Activated CD8-positive, alpha-beta T cell treated with anti-CD3 and anti-CD28 coated beads for 36 hours (primary cell): ENCODE measurements at regions not wholly inside any gene's neighbourhood (a gene's known extent, or its start where the extent isn't known, plus 50 kb on each side); places are given as distances from the start of the nearest gene placed in this dataset.
"Not testable (repeated sequence)": the region's sequence is repeated elsewhere in the genome, so short reads cannot be mapped to it uniquely, and the experiment has no call there.

Experiments
- ATAC-seq: fragments of 200-7000 bp; cut with Tn5 transposase; one replicate; pipeline ENCODE4 v1.10.0; 2021; ENCODE audit warnings: mild to moderate bottlenecking, moderate library complexity
- CTCF ChIA-PET: fragments of 350-600 bp; sonication (Branson Sonifier 250); formaldehyde crosslinking; loops from one replicate; lab custom pipeline; 2021; ENCODE audit warnings: antibody characterized with exemption; lab: Charles Lee
- POLR2A ChIA-PET: fragments of 350-600 bp; sonication (Branson Sonifier 250); formaldehyde crosslinking; loops from one replicate; lab custom pipeline; 2021; ENCODE audit warnings: antibody characterized with exemption; lab: Charles Lee
- DNase-seq: peaks from one replicate; pipeline ENCODE4 v3.0.0-alpha.2; 2020
- H3K27ac Mint-ChIP-seq: one replicate; pipeline ENCODE4 v1.8.0; 2021; ENCODE audit warnings: mild to moderate bottlenecking, mixed read lengths
- H3K27me3 Mint-ChIP-seq: one replicate; pipeline ENCODE4 v1.8.0; 2021; ENCODE audit warnings: mixed read lengths
- H3K36me3 Mint-ChIP-seq: one replicate; pipeline ENCODE4 v1.8.0; 2021; ENCODE audit warnings: low read depth, mixed read lengths
- H3K4me1 Mint-ChIP-seq: one replicate; pipeline ENCODE4 v1.8.0; 2021; ENCODE audit warnings: low read depth, mixed read lengths
- H3K4me3 Mint-ChIP-seq: one replicate; pipeline ENCODE4 v1.8.0; 2021; ENCODE audit warnings: mild to moderate bottlenecking, moderate library complexity, mixed read lengths
- H3K9me3 Mint-ChIP-seq: one replicate; pipeline ENCODE4 v1.8.0; 2021; ENCODE audit warnings: mixed read lengths
- CTCF ChIP-seq: fragments of 200-600 bp; IDR thresholded peaks from one replicate; pipeline ENCODE4 v1.8.0; 2022; ENCODE audit warnings: antibody characterized with exemption, mild to moderate bottlenecking
- intact Hi-C: fragments of 100-400 bp; cut with micrococcal nuclease; formaldehyde crosslinking; loops from one replicate; pipeline ENCODE4 v1.10.0; 2022

DNA sequence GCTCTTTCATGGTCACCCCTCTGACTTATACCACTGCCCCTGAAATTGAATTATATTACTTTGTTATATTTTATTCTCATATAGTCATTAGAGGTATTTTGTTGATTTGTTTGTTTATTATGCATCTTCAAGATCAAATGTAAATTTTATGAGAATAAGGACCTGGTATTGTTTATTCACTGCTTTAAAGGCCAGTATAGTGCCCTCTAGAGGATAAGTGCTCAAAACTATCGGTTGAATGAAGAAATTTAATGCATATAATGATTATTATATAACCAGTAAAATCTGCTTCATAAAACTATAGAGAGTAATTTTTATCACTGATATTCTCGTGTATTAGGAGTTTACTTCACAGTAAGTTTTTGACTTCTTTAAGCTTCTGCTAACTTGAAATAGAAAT is 1401.9 kb downstream of the SLITRK1 start:
- Mint-ChIP-seq H3K27ac (no peak overlapping the region), H3K27me3 (no peaks in the 10 kb centered on the region), H3K4me3 (no peak overlapping the region), H3K4me1 (no peaks in the 10 kb centered on the region), H3K36me3 (no peaks in the 10 kb centered on the region), H3K9me3 (peaks cover 8% of the 10 kb centered on the region)
- CTCF ChIA-PET: no interaction called here
- DNase-seq (no peak), ATAC-seq (no peak)
- intact Hi-C loops: no loop called here
- no peak for TF ChIP-seq CTCF
- POLR2A ChIA-PET: no interaction called here

DNA sequence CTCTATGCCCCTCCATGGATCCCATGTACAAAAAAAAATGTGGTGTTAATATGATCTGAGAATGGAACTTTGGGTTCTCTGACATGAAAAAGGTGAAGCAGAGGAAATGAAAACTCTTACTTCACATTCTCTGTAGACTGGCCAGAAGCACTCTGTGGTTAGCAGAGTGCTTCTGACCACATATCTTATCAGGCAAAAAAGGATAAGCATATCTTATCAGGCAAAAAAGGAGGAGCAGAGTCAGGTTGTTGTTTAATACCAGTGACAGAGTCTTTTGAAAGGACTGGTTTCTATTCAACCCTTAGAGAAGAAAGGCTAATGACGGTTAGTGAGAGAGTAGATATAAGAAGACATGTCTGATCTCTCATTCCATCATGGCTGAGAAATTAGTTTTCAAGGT is 1404.8 kb downstream of the SLITRK1 start:
- POLR2A ChIA-PET: no interaction called here
- intact Hi-C loops: no loop called here
- no peaks in the 10 kb centered on the region for H3K27me3 Mint-ChIP-seq
- TF ChIP-seq CTCF: no peak
- H3K36me3 Mint-ChIP-seq: no peaks in the 10 kb centered on the region
- CTCF ChIA-PET: no interaction called here
- H3K27ac Mint-ChIP-seq: no peak overlapping the region
- peaks cover 10% of the 10 kb centered on the region for H3K9me3 Mint-ChIP-seq
- H3K4me1 Mint-ChIP-seq: no peaks in the 10 kb centered on the region
- no peak for DNase-seq
- H3K4me3 Mint-ChIP-seq: no peak overlapping the region
- no peak for ATAC-seq

GRCh38 chr13:82467626-82468025 is 1414.6 kb downstream of the SLITRK1 start:
- Mint-ChIP-seq H3K4me3 (no peak overlapping the region), H3K27ac (no peak overlapping the region), H3K9me3 (peaks cover 13% of the 10 kb centered on the region), H3K4me1 (no peaks in the 10 kb centered on the region), H3K36me3 (no peaks in the 10 kb centered on the region), H3K27me3 (no peaks in the 10 kb centered on the region)
- intact Hi-C loops: no loop called here
- DNase-seq (no peak), ATAC-seq (no peak)
- TF ChIP-seq CTCF: no peak
- ChIA-PET CTCF (no interaction called here), POLR2A (no interaction called here)

DNA sequence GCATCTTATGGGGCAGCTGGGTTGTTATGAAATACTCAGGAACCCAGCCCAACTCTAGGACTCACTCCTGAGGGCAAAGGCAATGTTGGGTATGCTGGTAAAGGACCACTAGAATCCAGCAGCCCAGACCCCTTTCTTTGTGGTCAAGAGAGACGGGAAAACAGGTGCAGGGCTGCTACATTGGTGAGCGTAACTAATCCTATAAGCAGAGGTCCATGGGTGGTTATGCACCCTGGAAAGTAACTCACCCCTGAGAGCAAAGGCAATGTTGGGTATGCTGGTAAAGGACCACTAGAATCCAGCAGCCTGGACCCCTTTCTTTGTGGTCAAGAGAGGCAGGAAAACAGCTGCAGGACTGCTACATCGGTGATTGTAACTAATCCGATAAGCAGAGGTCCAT is 1422.7 kb downstream of the SLITRK1 start:
- DNase-seq, intact Hi-C loops: not testable (repeated sequence)

GRCh38 chr13:82458169-82458568 is 1424.1 kb downstream of the SLITRK1 start:
- H3K27me3 Mint-ChIP-seq: no peaks in the 10 kb centered on the region
- POLR2A ChIA-PET: no interaction called here
- intact Hi-C loops: no loop called here
- CTCF ChIA-PET: no interaction called here
- TF ChIP-seq CTCF: no peak
- H3K4me1 Mint-ChIP-seq: no peaks in the 10 kb centered on the region
- no peak for DNase-seq
- ATAC-seq: no peak
- peaks cover 22% of the 10 kb centered on the region for H3K9me3 Mint-ChIP-seq
- no peaks in the 10 kb centered on the region for H3K36me3 Mint-ChIP-seq
- no peak overlapping the region for H3K27ac Mint-ChIP-seq
- no peak overlapping the region for H3K4me3 Mint-ChIP-seq

More for the DNA sequence above, 1422.7 kb downstream of the SLITRK1 start:
- CTCF ChIA-PET, H3K27ac Mint-ChIP-seq, H3K4me3 Mint-ChIP-seq, ATAC-seq, H3K36me3 Mint-ChIP-seq, POLR2A ChIA-PET, H3K27me3 Mint-ChIP-seq, H3K4me1 Mint-ChIP-seq: not testable (repeated sequence)
- H3K9me3 Mint-ChIP-seq: peaks cover 16% of the 10 kb centered on the region

DNA sequence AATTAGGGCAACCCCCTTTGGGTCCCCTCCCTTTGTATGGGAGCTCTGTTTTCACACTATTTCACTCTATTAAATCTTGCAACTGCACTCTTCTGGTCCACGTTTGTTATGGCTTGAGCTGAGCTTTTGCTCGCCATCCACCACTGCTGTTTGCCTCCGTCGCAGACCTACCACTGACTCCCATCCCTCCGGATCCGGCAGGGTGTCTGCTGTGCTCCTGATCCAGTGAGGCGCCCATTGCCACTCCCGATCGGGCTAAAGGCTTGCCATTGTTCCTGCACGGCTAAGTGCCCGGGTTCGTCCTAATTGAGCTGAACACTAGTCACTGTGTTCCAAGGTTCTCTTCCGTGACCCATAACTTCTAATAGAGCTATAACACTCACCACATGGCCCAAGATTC is 1424.7 kb downstream of the SLITRK1 start:
- H3K27me3 Mint-ChIP-seq, ATAC-seq, intact Hi-C loops, H3K4me1 Mint-ChIP-seq, POLR2A ChIA-PET, H3K27ac Mint-ChIP-seq, CTCF ChIA-PET, H3K4me3 Mint-ChIP-seq, H3K36me3 Mint-ChIP-seq, DNase-seq: not testable (repeated sequence)
- H3K9me3 Mint-ChIP-seq: peaks cover 23% of the 10 kb centered on the region
